ENCODE measurements at regions not wholly inside any gene's neighbourhood (a gene's known extent, or its start where the extent isn't known, plus 50 kb on each side); places are given as distances from the start of the nearest gene placed in this dataset.

GRCh38 chr6:56377295-56377694 is 129.9 kb upstream of the COL21A1 start:
- DNase-seq = no peak

- no peak for DNase-seq
Observed at GRCh38 chr6:56375806-56376205, 128.4 kb upstream of the COL21A1 start.

GRCh38 chr6:56374841-56375369 is 127.5 kb upstream of the COL21A1 start:
- no peak for DNase-seq

- no peak for DNase-seq
Observed at GRCh38 chr6:56372406-56372995, 125.1 kb upstream of the COL21A1 start.

- peak; percentile 98 for DNase-seq
Observed at GRCh38 chr6:56370561-56371211, 123.3 kb upstream of the COL21A1 start.

GRCh38 chr6:56370127-56370540 is 122.8 kb upstream of the COL21A1 start:
- DNase-seq = peak; percentile 92

GRCh38 chr6:56368491-56368890 is 121.1 kb upstream of the COL21A1 start:
- no peak for DNase-seq

GRCh38 chr6:56366141-56366852 is 118.9 kb upstream of the COL21A1 start:
- DNase-seq = no peak

- no peak for DNase-seq
Observed at GRCh38 chr6:56364827-56365339, 117.5 kb upstream of the COL21A1 start.

- DNase-seq = no peak
Observed at GRCh38 chr6:56364431-56364826, 117.0 kb upstream of the COL21A1 start.

GRCh38 chr6:56363796-56364430 is 116.5 kb upstream of the COL21A1 start:
- peak; percentile 97 for DNase-seq

GRCh38 chr6:56361812-56362211 is 114.4 kb upstream of the COL21A1 start:
- no peak for DNase-seq

- peak; percentile 72 for DNase-seq
Observed at GRCh38 chr6:56359201-56359899, 112.0 kb upstream of the COL21A1 start.

- DNase-seq = no peak
Observed at GRCh38 chr6:56357616-56358373, 110.4 kb upstream of the COL21A1 start.

- DNase-seq = no peak
Observed at GRCh38 chr6:56356426-56356825, 109.0 kb upstream of the COL21A1 start.

GRCh38 chr6:56353860-56354259 is 106.5 kb upstream of the COL21A1 start:
- DNase-seq = no peak

GRCh38 chr6:56350628-56351260 is 103.4 kb upstream of the COL21A1 start:
- DNase-seq = no peak

GRCh38 chr6:56349194-56349593 is 101.8 kb upstream of the COL21A1 start:
- DNase-seq = no peak

- DNase-seq = no peak
Observed at GRCh38 chr6:56348578-56348977, 101.2 kb upstream of the COL21A1 start.

- no peak for DNase-seq
Observed at GRCh38 chr6:56347526-56347925, 100.1 kb upstream of the COL21A1 start.

- DNase-seq = no peak
Observed at GRCh38 chr6:56346958-56347357, 99.6 kb upstream of the COL21A1 start.
